NCI-H146 (cell line): ENCODE measurements at regions not wholly inside any gene's neighbourhood (a gene's known extent, or its start where the extent isn't known, plus 50 kb on each side); places are given as distances from the start of the nearest gene placed in this dataset.
"Not testable (repeated sequence)": the region's sequence is repeated elsewhere in the genome, so short reads cannot be mapped to it uniquely, and the experiment has no call there.

Experiments used
- DNase-seq: peaks from one replicate; lab custom pipeline; 2025; lab: John Stamatoyannopoulos, UW

- DNase-seq: no peak
These were observed 153.2 kb upstream of the FGF10 start for GRCh38 chr5:44542470-44542869.

GRCh38 chr5:44539602-44539919 is 150.3 kb upstream of the FGF10 start:
- DNase-seq: no peak

- no peak for DNase-seq
These were observed 149.8 kb upstream of the FGF10 start for GRCh38 chr5:44538797-44539601.

DNA sequence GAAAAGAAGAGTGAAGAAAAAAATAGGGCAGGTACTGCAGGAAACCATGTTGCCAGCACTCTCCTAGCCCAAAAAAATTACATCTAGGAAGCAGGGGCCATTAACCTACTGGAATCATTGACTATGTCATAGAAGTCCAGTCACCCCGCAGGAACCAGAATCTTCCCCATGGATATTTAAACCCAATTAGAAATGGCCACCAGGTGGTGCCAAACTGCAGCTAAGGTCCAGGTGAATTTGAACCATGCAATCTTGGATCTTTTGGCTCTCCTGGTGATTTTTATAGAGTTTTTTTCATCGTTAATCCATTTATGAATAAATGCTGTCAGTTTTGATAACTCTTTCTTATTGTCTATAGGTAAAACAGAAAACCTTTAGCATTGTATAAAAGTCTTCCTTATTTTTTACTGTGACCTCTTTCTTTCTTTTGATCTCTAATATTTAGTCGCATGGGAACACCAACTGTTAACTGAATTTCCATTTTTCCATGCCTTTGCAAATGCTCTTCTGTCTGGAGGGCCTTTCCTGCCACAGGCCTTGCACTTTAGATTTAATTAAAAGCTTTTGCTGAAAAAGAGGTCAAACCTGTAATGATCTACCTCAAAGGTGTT is 147.5 kb upstream of the FGF10 start:
- DNase-seq: peak; percentile 29

- no peak for DNase-seq
These were observed 146.4 kb upstream of the FGF10 start for GRCh38 chr5:44535621-44536020.

DNA sequence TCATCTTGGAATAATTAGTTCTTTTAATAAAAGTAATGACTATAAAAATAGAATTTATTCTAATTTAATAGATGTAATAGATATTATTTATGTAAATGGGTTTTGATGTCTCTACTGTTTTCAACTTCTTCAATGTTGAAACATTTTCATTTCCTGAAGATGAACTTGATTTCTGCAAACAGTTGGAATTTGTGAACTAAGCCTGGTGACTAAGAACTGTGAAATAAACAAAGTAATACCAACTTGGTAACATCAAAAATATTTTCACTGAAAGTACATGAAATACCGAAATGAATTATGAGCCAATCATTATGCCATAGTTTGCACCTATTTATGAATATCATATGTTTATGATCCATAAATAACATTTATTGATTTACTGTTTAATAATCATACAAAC is 143.8 kb upstream of the FGF10 start:
- DNase-seq: no peak

- DNase-seq: not testable (repeated sequence)
These were observed 142.5 kb upstream of the FGF10 start for GRCh38 chr5:44531756-44532155.

DNA sequence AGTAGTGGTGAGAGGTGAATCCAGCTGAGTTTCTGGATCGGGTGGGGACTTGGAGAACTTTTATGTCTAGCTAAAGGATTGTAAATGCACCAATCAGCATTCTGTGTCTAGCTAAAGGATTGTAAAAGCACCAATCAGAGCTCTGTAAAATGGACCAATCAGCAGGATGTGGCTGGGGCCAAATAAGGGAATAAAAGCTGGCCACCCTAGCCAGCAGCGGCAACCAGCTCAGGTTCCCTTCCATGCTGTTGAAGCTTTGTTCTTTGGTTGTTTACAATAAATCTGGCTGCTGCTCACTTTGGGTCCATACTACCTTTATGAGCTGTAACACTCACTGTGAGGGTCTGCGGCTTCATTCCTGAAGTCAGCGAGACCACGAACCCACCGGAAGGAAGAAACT is 141.6 kb upstream of the FGF10 start:
- DNase-seq: not testable (repeated sequence)

DNA sequence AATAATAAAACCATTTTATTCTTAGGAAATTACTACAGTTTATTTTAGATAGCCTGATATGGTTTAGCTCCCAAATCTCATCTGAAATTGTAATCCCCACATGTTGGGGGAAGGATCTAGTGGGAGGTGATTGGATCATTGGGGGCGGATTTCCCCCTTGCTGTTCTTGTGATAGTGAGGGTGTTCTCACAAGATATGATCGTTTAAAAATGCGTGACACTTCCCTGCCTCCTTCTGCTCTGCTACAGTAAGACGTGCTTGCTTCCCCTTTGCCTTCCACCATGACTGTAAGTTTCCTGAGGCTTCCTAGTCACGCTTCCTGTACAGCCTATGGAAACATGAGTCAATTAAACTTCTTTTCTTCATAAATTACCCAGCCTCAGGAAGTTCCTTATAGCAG is 122.4 kb upstream of the FGF10 start:
- no peak for DNase-seq

- no peak for DNase-seq
These were observed 117.3 kb upstream of the FGF10 start for GRCh38 chr5:44506561-44506960.

- DNase-seq: no peak
These were observed 110.2 kb upstream of the FGF10 start for GRCh38 chr5:44499381-44499780.

- DNase-seq: no peak
These were observed 108.4 kb upstream of the FGF10 start for GRCh38 chr5:44497606-44498005.

- DNase-seq: no peak
These were observed 106.1 kb upstream of the FGF10 start for GRCh38 chr5:44495280-44495679.

DNA sequence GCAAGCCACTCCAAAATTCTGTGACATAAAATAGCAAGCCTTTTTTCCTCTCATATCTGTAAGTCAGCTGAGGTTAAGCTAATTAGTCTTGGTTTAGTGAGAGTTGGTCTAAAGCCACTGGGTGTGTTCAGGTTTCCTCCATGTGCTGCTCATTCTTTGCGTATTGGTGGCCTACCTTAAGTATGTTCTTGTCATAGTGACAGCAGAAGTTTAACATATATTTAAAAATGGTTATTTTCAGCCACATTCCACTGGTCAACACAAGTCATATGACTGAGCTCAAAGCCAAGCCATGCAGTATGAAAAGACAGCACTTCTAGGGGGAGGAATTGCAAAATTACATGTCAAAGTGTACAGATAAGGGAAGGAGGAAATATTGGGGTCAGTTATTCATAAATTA is 100.5 kb upstream of the FGF10 start:
- DNase-seq: no peak

- DNase-seq: no peak
These were observed 97.4 kb upstream of the FGF10 start for GRCh38 chr5:44486591-44486990.

- DNase-seq: no peak
These were observed 64.8 kb upstream of the FGF10 start for GRCh38 chr5:44454002-44454401.

DNA sequence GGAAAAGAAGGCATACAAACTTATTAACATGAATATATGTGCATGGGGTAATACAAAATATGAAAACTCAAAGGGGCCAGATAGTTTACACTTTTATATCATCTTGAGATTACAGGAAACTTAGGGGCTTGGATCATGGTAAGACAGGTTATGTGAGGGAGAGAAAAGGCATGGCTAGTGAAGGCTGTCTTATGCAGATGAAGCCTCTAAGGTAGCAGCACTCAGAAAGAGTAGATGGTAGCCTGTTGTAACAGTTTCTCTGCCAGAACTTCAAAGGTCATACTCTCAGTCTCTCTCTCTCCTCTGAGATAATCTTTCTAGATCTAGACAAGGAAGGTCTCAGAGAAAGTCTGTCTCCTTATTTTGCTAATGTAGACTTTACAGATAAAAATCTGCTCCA is 57.2 kb upstream of the FGF10 start:
- DNase-seq: no peak

- DNase-seq: no peak
These were observed 54.0 kb upstream of the FGF10 start for GRCh38 chr5:44443172-44443571.

GRCh38 chr5:44441460-44441859 is 52.2 kb upstream of the FGF10 start:
- DNase-seq: no peak

DNA sequence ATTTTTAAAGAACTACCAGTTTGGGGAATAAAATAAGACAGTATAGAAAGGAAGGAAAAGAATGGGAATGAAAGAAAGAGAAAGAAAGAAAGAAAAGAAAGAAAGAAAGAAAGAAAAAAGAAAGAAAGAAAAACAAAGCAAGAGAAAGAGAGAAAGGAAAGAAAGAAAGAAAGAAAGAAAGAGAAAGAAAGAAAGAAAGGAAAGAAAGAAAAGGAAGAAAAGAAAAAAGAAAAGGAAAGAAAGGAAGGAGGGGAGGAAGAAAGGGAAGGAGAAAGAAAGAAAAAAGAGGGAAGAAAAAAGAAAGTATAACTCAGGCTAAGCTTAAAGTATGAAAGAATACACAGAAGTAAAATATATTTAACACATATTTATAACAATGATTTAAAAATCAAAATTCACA is 51.0 kb upstream of the FGF10 start:
- no peak for DNase-seq
